Mammary epithelial cell (primary cell): ENCODE measurements at regions not wholly inside any gene's neighbourhood (a gene's known extent, or its start where the extent isn't known, plus 50 kb on each side); places are given as distances from the start of the nearest gene placed in this dataset.

Experiments
- CTCF ChIP-seq, 2 donors: IDR thresholded peaks in 1 of 2; conservative IDR thresholded peaks in 1 of 2; 2 replicates each; pipeline ENCODE4 v1.5.1; 2011 to 2012; ENCODE audit warnings: inconsistent platforms in 2 of 2, low read length in 2 of 2, mild to moderate bottlenecking in 2 of 2, control low read depth in 1 of 2, low read depth in 1 of 2; ENCODE audit not compliant: insufficient read depth in 1 of 2; ENCODE audit errors: extremely low read depth in 1 of 2
- EZH2 ChIP-seq: IDR thresholded peaks from 2 replicates; pipeline ENCODE4 v1.6.1; 2012; ENCODE audit warnings: low read length, inconsistent platforms, borderline replicate concordance

- TF ChIP-seq CTCF (conservative IDR thresholded peaks at IDR 0.05 in 1 of 2, IDR thresholded peaks at IDR 0.05 in 1 of 2; ENCODE audit: extremely low read depth in 1 of 2, insufficient read depth in 1 of 2, low read depth in 1 of 2, low read length in 2 of 2) (no peak), EZH2 (no peak)
Observed at GRCh38 chr2:19542796-19543662, 184.6 kb upstream of the OSR1 start.
